Endothelial cell (in vitro differentiated cells): ENCODE measurements at regions not wholly inside any gene's neighbourhood (a gene's known extent, or its start where the extent isn't known, plus 50 kb on each side); places are given as distances from the start of the nearest gene placed in this dataset.

Experiments used
- DNase-seq: peaks from one replicate; pipeline ENCODE4 v3.0.0; 2021; ENCODE audit warnings: low spot score
- H3K27ac Mint-ChIP-seq: one replicate; pipeline ENCODE4 v1.8.0; 2021; ENCODE audit warnings: mixed read lengths, inconsistent platforms; ENCODE audit not compliant: unreplicated experiment
- H3K27me3 Mint-ChIP-seq: one replicate; pipeline ENCODE4 v1.8.0; 2021; ENCODE audit warnings: mild to moderate bottlenecking, moderate library complexity, mixed read lengths, inconsistent platforms; ENCODE audit not compliant: unreplicated experiment
- H3K36me3 Mint-ChIP-seq: one replicate; pipeline ENCODE4 v1.8.0; 2021; ENCODE audit warnings: mild to moderate bottlenecking, low read depth, mixed read lengths, inconsistent platforms; ENCODE audit not compliant: unreplicated experiment
- H3K4me1 Mint-ChIP-seq: one replicate; pipeline ENCODE4 v1.8.0; 2021; ENCODE audit warnings: mild to moderate bottlenecking, mixed read lengths, inconsistent platforms; ENCODE audit not compliant: unreplicated experiment
- H3K4me3 Mint-ChIP-seq: one replicate; pipeline ENCODE4 v1.8.0; 2021; ENCODE audit warnings: mild to moderate bottlenecking, mixed read lengths, inconsistent platforms; ENCODE audit not compliant: unreplicated experiment
- H3K9me3 Mint-ChIP-seq: one replicate; pipeline ENCODE4 v1.8.0; 2021; ENCODE audit warnings: mixed read lengths, inconsistent platforms; ENCODE audit not compliant: unreplicated experiment
- CTCF ChIP-seq: fragments of 200-600 bp; sonication (generic); IDR thresholded peaks from one replicate; pipeline ENCODE4 v1.5.0; 2021; ENCODE audit warnings: antibody characterized with exemption; ENCODE audit not compliant: unreplicated experiment

- Mint-ChIP-seq H3K36me3 (no peaks in the 10 kb centered on the region), H3K4me3 (no peak overlapping the region), H3K27ac (no peak overlapping the region), H3K27me3 (peaks cover 5% of the 10 kb centered on the region), H3K4me1 (peaks cover 25% of the 10 kb centered on the region), H3K9me3 (no peaks in the 10 kb centered on the region)
- no peak for TF ChIP-seq CTCF
- no peak for DNase-seq
These were observed 62.4 kb upstream of the IGLL5 start for GRCh38 chr22:22825213-22825593.

GRCh38 chr22:22827187-22827939 is 60.3 kb upstream of the IGLL5 start:
- no peak for DNase-seq
- Mint-ChIP-seq H3K27me3 (peaks cover 1% of the 10 kb centered on the region), H3K4me1 (peaks cover 22% of the 10 kb centered on the region), H3K9me3 (no peaks in the 10 kb centered on the region), H3K4me3 (no peak overlapping the region), H3K36me3 (no peaks in the 10 kb centered on the region), H3K27ac (no peak overlapping the region)
- no peak for TF ChIP-seq CTCF

- no peaks in the 10 kb centered on the region for H3K36me3 Mint-ChIP-seq
- no peaks in the 10 kb centered on the region for H3K9me3 Mint-ChIP-seq
- H3K27me3 Mint-ChIP-seq = no peaks in the 10 kb centered on the region
- H3K4me1 Mint-ChIP-seq = peaks cover 6% of the 10 kb centered on the region
- no peak for TF ChIP-seq CTCF
- H3K27ac Mint-ChIP-seq = no peak overlapping the region
- no peak for DNase-seq
- no peak overlapping the region for H3K4me3 Mint-ChIP-seq
These were observed 57.4 kb upstream of the IGLL5 start for GRCh38 chr22:22830193-22830592.

GRCh38 chr22:22830957-22831688 is 56.5 kb upstream of the IGLL5 start:
- DNase-seq = no peak
- no peak for TF ChIP-seq CTCF
- H3K9me3 Mint-ChIP-seq = no peaks in the 10 kb centered on the region
- no peaks in the 10 kb centered on the region for H3K4me1 Mint-ChIP-seq
- H3K27ac Mint-ChIP-seq = no peak overlapping the region
- H3K4me3 Mint-ChIP-seq = no peak overlapping the region
- H3K27me3 Mint-ChIP-seq = no peaks in the 10 kb centered on the region
- no peaks in the 10 kb centered on the region for H3K36me3 Mint-ChIP-seq

GRCh38 chr22:22833059-22833458 is 54.6 kb upstream of the IGLL5 start:
- DNase-seq = no peak
- Mint-ChIP-seq H3K27ac (no peak overlapping the region), H3K27me3 (no peaks in the 10 kb centered on the region), H3K4me1 (no peaks in the 10 kb centered on the region), H3K9me3 (no peaks in the 10 kb centered on the region), H3K4me3 (no peak overlapping the region), H3K36me3 (no peaks in the 10 kb centered on the region)
- no peak for TF ChIP-seq CTCF
